22Rv1 (cell line): ENCODE measurements at regions not wholly inside any gene's neighbourhood (a gene's known extent, or its start where the extent isn't known, plus 50 kb on each side); places are given as distances from the start of the nearest gene placed in this dataset.

Source experiments
- H3K27ac ChIP-seq: fragments of 450-650 bp; 2 replicates; pipeline ENCODE4 v1.5.1; 2017
- ZFX ChIP-seq: fragments of 450-650 bp; IDR thresholded peaks from 2 replicates; pipeline ENCODE4 v1.6.1; 2017; ENCODE audit warnings: antibody characterized with exemption, borderline replicate concordance
- TF ChIP-seq, protein P1 (sequence below): fragments of 450-650 bp; IDR thresholded peaks from 2 replicates; pipeline ENCODE4 v1.5.1; 2017; ENCODE audit warnings: mild to moderate bottlenecking

DNA sequence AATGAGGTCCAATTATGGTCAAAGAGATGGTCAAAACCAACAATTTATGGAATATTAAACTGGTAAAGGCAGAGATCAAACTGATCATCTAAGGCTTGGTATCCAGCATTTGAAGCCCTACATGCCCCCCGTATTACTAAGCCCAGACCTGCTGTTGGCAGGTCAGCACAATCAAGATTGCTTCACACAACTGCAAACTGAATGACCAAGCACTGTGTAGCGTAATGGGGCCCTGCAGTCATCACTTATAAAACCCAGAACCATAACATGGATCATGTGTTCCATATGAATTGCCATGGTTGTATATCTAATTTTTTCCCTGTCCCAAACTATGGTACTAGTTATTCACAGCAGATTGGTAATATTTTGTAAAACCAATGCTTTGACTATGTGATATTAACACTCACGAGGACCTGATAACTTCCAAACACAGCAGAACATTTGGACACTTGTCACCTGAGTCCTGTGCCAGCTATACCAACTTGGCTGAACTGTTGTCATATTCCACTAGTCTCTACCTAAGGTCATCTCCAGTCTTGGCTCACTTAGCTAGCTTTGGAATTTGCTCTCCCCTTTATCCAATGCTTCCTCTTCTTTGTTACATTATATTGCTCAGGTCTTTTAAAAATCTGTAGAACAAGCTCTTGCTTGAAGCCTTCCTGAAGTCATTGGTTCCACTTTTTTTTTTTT is 81.7 kb upstream of the HMHB1 start:
- no peak overlapping the region for H3K27ac ChIP-seq
- TF ChIP-seq, protein P1, sequence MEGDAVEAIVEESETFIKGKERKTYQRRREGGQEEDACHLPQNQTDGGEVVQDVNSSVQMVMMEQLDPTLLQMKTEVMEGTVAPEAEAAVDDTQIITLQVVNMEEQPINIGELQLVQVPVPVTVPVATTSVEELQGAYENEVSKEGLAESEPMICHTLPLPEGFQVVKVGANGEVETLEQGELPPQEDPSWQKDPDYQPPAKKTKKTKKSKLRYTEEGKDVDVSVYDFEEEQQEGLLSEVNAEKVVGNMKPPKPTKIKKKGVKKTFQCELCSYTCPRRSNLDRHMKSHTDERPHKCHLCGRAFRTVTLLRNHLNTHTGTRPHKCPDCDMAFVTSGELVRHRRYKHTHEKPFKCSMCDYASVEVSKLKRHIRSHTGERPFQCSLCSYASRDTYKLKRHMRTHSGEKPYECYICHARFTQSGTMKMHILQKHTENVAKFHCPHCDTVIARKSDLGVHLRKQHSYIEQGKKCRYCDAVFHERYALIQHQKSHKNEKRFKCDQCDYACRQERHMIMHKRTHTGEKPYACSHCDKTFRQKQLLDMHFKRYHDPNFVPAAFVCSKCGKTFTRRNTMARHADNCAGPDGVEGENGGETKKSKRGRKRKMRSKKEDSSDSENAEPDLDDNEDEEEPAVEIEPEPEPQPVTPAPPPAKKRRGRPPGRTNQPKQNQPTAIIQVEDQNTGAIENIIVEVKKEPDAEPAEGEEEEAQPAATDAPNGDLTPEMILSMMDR = no peak
- TF ChIP-seq ZFX = no peak

DNA sequence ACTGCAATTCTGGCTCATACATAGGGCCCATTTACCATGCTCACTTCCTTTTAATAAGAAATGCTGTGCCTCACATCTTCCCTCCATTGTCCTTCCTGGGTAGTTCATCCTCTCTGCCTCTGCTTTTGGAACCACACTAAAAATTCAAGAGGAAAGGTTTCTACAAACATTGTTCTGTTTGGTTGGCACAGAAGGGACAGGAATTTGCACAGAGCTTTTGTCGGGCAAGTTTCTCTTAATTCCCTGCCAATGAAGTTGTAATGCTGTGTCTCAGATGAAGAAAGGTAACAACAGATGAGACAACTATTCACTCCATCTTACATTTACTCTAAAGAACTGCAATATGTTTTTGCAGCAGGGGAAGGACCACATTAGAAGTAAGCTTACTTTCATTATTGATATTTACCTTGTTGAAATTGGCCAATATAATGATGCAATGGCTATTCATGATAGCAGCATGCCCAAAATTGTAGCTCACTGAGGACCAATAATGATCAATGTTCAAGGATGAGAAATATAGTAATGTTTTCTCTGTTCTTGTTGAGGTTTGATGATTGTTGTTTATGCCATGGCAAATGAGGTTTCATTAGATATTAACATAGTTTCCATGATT is 82.5 kb upstream of the HMHB1 start:
- H3K27ac ChIP-seq = no peak overlapping the region
- no peak for TF ChIP-seq ZFX
- TF ChIP-seq, protein P1 = no peak

DNA sequence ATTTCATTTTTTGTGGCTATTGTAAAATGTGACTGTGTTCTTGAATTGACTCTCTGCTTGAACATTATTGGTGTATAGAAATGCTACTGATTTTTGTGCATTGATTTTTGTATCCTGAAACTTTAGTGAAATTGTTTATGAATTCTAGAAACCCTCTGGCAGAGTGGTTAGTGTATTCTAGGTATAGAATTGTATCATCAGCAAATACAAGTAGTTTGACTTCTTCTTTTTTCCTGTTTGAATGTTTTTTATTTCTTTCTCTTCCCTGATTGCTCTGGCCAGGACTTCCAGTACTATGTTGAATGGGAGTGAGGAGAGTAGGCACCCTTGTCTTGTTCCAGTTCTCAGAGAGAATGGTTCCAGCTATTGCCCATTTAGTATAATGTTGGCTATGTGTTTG is 88.8 kb upstream of the HMHB1 start:
- TF ChIP-seq ZFX = no peak
- TF ChIP-seq, protein P1 = no peak
- H3K27ac ChIP-seq = no peak overlapping the region

DNA sequence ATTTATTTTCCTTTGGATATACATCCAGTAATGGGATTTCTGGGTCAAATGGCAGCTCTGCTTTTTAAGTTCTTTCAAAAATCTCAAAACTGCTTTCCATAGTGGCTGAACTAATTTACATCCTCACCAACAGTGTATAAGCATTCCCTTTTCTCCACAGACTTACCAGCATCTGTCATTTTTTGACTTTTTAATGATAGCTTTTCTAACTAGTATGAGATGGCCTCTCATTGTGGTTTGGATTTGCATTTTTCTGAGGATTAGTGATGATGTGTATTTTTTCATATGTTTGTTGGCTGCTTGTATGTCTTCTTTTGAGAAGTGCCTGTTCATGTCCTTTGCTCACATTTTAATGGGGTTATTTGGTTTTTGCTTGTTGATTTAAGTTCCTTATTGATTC is 90.0 kb upstream of the HMHB1 start:
- no peak overlapping the region for H3K27ac ChIP-seq
- no peak for TF ChIP-seq ZFX
- TF ChIP-seq, protein P1 = no peak

DNA sequence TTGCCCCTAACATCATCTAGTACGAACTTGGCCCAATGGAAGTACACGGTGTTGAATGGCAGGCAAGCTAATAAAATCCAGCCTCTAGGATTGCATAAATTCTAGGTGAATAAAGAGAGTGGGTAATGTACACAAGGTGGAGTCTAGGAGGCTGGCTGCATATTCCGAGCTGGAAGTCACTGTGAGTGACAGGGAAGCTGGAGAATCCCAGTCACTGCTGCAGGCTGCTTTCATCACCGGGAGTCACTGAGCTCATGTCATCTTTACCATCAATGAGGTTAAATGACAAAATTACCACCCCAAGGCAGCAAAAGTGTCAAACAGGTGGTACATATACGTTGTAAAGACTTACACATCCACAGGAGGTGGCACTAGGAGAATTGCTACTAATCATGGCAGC is 91.3 kb upstream of the HMHB1 start:
- H3K27ac ChIP-seq = no peak overlapping the region
- TF ChIP-seq, protein P1 = no peak
- TF ChIP-seq ZFX = no peak

DNA sequence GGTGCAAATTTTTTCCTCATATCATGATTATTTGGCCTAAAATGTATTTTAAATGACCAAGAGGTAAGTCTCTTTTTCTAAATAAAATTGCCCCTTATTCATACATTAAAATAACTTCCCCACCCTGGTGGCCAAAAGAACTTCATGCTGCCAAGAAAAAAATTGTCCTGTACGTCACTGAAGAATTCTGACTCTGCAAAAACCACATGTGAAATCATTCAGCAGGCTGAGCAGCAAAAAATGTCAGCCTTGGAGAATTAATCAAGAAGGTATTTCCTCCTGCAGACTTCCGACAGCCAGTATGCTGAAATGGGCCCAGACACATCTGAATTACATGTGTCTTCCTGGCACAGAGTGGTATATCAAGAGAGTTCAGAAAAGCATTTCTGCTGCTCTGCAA is 94.6 kb upstream of the HMHB1 start:
- no peak overlapping the region for H3K27ac ChIP-seq

DNA sequence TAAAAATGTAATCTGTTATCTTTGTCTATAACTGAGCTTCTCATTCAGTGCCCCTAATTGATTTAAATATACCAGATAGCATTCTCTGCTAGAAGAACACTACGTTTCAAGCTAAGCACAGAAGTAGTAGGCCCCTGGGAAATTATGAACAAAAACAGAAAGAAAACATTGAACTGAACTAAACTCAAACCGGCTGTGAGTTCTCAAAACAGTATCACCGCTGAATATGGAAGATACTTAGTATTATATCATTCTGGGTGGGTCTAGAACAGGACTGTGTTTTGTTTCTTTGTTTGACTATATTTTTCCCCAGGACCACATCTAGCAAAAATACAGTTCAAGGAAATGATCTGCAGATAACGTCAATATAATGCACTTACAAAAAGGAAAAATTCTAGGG is 95.1 kb upstream of the HMHB1 start:
- TF ChIP-seq, protein P1 = no peak
- no peak for TF ChIP-seq ZFX
- no peak overlapping the region for H3K27ac ChIP-seq

More for the DNA sequence above, 94.6 kb upstream of the HMHB1 start:
- no peak for TF ChIP-seq ZFX
- TF ChIP-seq, protein P1 = no peak
